ENCODE measurements at regions not wholly inside any gene's neighbourhood (a gene's known extent, or its start where the extent isn't known, plus 50 kb on each side); places are given as distances from the start of the nearest gene placed in this dataset.

GRCh38 chr11:106378513-106379179 lies 301.2 kb downstream of the AASDHPPT start:
- Histone ChIP-seq H3K27ac (ENCODE audit: insufficient read depth, low read depth, low read length, poor library complexity, severe bottlenecking) (no peak overlapping the region), H3K27me3 (ENCODE audit: control insufficient read depth, insufficient read depth, low read length, poor library complexity, severe bottlenecking) (no peaks in the 10 kb centered on the region), H3K4me1 (ENCODE audit: control insufficient read depth, insufficient read depth, low read length) (peaks cover 4% of the 10 kb centered on the region), H3K36me3 (ENCODE audit: control insufficient read depth, insufficient read depth, low read length) (no peaks in the 10 kb centered on the region), H3K4me3 (ENCODE audit: insufficient read depth, low read depth, low read length) (no peak overlapping the region), H3K9me3 (ENCODE audit: control insufficient read depth, low read length) (no peaks in the 10 kb centered on the region)
- WGBS, 2 experiments = 54 to 69% methylated on average over 3 of the region's 3 CpGs

DNA sequence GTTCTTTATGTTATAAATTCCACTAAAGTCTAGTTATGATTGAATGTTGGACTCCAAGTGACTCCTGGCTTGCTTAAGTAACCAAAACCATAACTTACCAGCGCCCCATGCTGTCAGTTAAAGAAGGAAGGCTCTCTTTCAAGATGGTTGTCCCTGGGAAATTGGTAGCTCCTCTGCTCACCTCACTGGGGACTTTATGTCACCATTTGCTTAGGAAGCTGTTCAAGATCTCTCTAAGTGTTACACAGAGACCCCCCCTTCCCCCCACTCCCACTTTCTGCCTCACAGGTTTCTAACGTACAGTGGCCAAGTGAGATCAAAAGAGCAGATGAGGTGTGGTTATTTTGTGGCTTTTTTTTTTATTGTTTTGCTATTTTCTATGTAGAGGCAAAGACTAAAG lies 301.8 kb downstream of the AASDHPPT start:
- WGBS, 2 experiments = 100% methylated on average over 1 to 2 of the region's 2 CpGs
- Histone ChIP-seq H3K4me3 (ENCODE audit: insufficient read depth, low read depth, low read length) (no peak overlapping the region), H3K27me3 (ENCODE audit: control insufficient read depth, insufficient read depth, low read length, poor library complexity, severe bottlenecking) (no peaks in the 10 kb centered on the region), H3K4me1 (ENCODE audit: control insufficient read depth, insufficient read depth, low read length) (peaks cover 9% of the 10 kb centered on the region), H3K27ac (ENCODE audit: insufficient read depth, low read depth, low read length, poor library complexity, severe bottlenecking) (no peak overlapping the region), H3K36me3 (ENCODE audit: control insufficient read depth, insufficient read depth, low read length) (no peaks in the 10 kb centered on the region), H3K9me3 (ENCODE audit: control insufficient read depth, low read length) (no peaks in the 10 kb centered on the region)

GRCh38 chr11:106379712-106380111 lies 302.2 kb downstream of the AASDHPPT start:
- Histone ChIP-seq H3K4me1 (ENCODE audit: control insufficient read depth, insufficient read depth, low read length) (peaks cover 10% of the 10 kb centered on the region), H3K9me3 (ENCODE audit: control insufficient read depth, low read length) (no peaks in the 10 kb centered on the region), H3K36me3 (ENCODE audit: control insufficient read depth, insufficient read depth, low read length) (no peaks in the 10 kb centered on the region), H3K27ac (ENCODE audit: insufficient read depth, low read depth, low read length, poor library complexity, severe bottlenecking) (no peak overlapping the region), H3K4me3 (ENCODE audit: insufficient read depth, low read depth, low read length) (no peak overlapping the region), H3K27me3 (ENCODE audit: control insufficient read depth, insufficient read depth, low read length, poor library complexity, severe bottlenecking) (no peaks in the 10 kb centered on the region)
- 90 to 95% methylated on average over 1 of the region's 1 CpG for WGBS, 2 experiments

DNA sequence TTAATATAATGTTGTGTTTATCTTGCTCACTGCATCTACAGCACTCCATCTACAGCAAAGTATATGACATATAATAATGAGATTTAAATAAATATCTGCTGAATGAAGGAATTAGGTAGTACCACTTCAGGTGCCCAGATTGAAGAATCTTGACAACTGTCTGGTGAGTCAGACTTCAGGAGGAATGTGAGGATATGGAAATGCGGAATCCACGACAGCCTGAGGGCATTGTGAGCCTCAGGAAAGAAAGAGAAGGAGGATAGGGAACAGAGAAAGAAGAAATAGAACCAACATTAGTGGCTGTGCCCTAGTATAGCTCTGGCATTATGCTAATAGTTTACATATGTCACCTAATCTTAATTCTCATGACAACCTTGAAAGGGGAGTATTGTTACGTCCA lies 304.4 kb downstream of the AASDHPPT start:
- Histone ChIP-seq H3K27ac (ENCODE audit: insufficient read depth, low read depth, low read length, poor library complexity, severe bottlenecking) (no peak overlapping the region), H3K9me3 (ENCODE audit: control insufficient read depth, low read length) (no peaks in the 10 kb centered on the region), H3K4me3 (ENCODE audit: insufficient read depth, low read depth, low read length) (no peak overlapping the region), H3K4me1 (ENCODE audit: control insufficient read depth, insufficient read depth, low read length) (peaks cover 13% of the 10 kb centered on the region), H3K27me3 (ENCODE audit: control insufficient read depth, insufficient read depth, low read length, poor library complexity, severe bottlenecking) (no peaks in the 10 kb centered on the region), H3K36me3 (ENCODE audit: control insufficient read depth, insufficient read depth, low read length) (no peaks in the 10 kb centered on the region)
- WGBS, 2 experiments = 78 to 91% methylated on average over 2 to 3 of the region's 3 CpGs

DNA sequence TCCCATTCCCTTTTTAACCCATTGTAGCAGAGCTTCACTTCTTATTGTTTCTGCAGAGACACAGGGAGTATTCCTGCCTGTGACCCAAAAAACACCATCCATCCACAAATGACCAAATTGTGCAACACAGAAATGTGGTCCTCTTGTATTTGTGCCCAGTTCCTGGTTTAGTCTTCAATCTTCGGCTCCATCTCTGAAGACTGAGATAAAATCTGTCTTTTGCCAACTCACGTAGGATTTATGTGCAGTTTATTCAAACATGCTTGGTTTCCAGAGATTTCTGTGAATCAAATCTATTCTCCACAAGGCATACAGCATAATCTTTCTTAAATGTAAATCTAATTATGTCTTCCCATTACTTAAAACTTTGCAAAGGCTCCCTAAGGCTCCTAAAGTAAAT lies 307.0 kb downstream of the AASDHPPT start:
- peak overlapping the region; percentile 1 for H3K27ac ChIP-seq (ENCODE audit: insufficient read depth, low read depth, low read length, poor library complexity, severe bottlenecking)
- WGBS, 2 experiments = 81 to 93% methylated on average over 2 of the region's 2 CpGs

GRCh38 chr11:106386519-106386918 lies 309.1 kb downstream of the AASDHPPT start:
- H3K36me3 ChIP-seq (ENCODE audit: control insufficient read depth, insufficient read depth, low read length) = no peaks in the 10 kb centered on the region
- H3K27ac ChIP-seq (ENCODE audit: insufficient read depth, low read depth, low read length, poor library complexity, severe bottlenecking) = no peak overlapping the region
- H3K4me3 ChIP-seq (ENCODE audit: insufficient read depth, low read depth, low read length) = no peak overlapping the region
- WGBS, 2 experiments = 85 to 100% methylated on average over 2 of the region's 2 CpGs
- peaks cover 13% of the 10 kb centered on the region for H3K4me1 ChIP-seq (ENCODE audit: control insufficient read depth, insufficient read depth, low read length)
- H3K9me3 ChIP-seq (ENCODE audit: control insufficient read depth, low read length) = no peaks in the 10 kb centered on the region
- H3K27me3 ChIP-seq (ENCODE audit: control insufficient read depth, insufficient read depth, low read length, poor library complexity, severe bottlenecking) = no peaks in the 10 kb centered on the region

More for the DNA sequence above, 307.0 kb downstream of the AASDHPPT start:
- no peaks in the 10 kb centered on the region for H3K9me3 ChIP-seq (ENCODE audit: control insufficient read depth, low read length)
- H3K4me3 ChIP-seq (ENCODE audit: insufficient read depth, low read depth, low read length) = no peak overlapping the region
- no peaks in the 10 kb centered on the region for H3K27me3 ChIP-seq (ENCODE audit: control insufficient read depth, insufficient read depth, low read length, poor library complexity, severe bottlenecking)
- H3K4me1 ChIP-seq (ENCODE audit: control insufficient read depth, insufficient read depth, low read length) = peaks cover 13% of the 10 kb centered on the region
- H3K36me3 ChIP-seq (ENCODE audit: control insufficient read depth, insufficient read depth, low read length) = no peaks in the 10 kb centered on the region

- H3K4me3 ChIP-seq (ENCODE audit: insufficient read depth, low read depth, low read length) = no peak overlapping the region
- H3K27me3 ChIP-seq (ENCODE audit: control insufficient read depth, insufficient read depth, low read length, poor library complexity, severe bottlenecking) = no peaks in the 10 kb centered on the region
- H3K27ac ChIP-seq (ENCODE audit: insufficient read depth, low read depth, low read length, poor library complexity, severe bottlenecking) = no peak overlapping the region
- no peaks in the 10 kb centered on the region for H3K9me3 ChIP-seq (ENCODE audit: control insufficient read depth, low read length)
- no peaks in the 10 kb centered on the region for H3K36me3 ChIP-seq (ENCODE audit: control insufficient read depth, insufficient read depth, low read length)
- H3K4me1 ChIP-seq (ENCODE audit: control insufficient read depth, insufficient read depth, low read length) = peaks cover 5% of the 10 kb centered on the region
Observed at GRCh38 chr11:106389101-106389500, 311.6 kb downstream of the AASDHPPT start.

- Histone ChIP-seq H3K27ac (ENCODE audit: insufficient read depth, low read depth, low read length, poor library complexity, severe bottlenecking) (no peak overlapping the region), H3K4me3 (ENCODE audit: insufficient read depth, low read depth, low read length) (no peak overlapping the region), H3K4me1 (ENCODE audit: control insufficient read depth, insufficient read depth, low read length) (peaks cover under 1% of the 10 kb centered on the region), H3K36me3 (ENCODE audit: control insufficient read depth, insufficient read depth, low read length) (no peaks in the 10 kb centered on the region), H3K27me3 (ENCODE audit: control insufficient read depth, insufficient read depth, low read length, poor library complexity, severe bottlenecking) (no peaks in the 10 kb centered on the region), H3K9me3 (ENCODE audit: control insufficient read depth, low read length) (no peaks in the 10 kb centered on the region)
- 91 to 100% methylated on average over 3 of the region's 3 CpGs for WGBS, 2 experiments
Observed at GRCh38 chr11:106390078-106390477, 312.6 kb downstream of the AASDHPPT start.

DNA sequence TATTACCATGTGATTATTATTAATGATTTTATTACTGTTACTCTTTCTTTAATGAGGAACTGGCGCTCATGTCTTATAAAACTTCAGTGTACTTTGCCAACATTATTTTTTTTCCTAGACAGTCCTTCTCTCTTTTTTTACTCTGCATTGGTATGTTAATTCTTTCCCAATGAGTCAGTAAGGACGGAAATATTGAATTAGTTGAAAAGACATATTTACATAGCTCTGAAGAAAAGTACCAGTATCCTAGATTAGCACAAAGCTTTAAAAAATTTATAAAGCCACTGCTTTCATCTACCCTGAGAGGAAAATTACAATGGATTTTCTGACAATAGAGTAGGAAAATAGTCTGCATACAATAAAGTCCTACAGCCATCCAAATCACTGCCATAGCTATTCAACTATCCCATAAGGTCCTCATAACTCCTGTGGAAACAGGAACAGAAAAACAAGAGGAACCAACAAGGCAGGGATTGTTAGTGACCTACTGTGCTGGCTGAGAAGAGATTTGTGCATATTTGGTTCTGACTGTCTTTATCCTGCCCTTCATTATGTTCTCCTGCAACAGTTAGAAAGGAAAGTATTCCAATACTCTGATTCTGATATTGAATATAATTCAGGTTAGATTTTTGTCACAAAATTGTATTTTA lies 314.4 kb downstream of the AASDHPPT start:
- Histone ChIP-seq H3K27me3 (ENCODE audit: control insufficient read depth, insufficient read depth, low read length, poor library complexity, severe bottlenecking) (no peaks in the 10 kb centered on the region), H3K9me3 (ENCODE audit: control insufficient read depth, low read length) (no peaks in the 10 kb centered on the region), H3K27ac (ENCODE audit: insufficient read depth, low read depth, low read length, poor library complexity, severe bottlenecking) (no peak overlapping the region), H3K4me3 (ENCODE audit: insufficient read depth, low read depth, low read length) (no peak overlapping the region), H3K36me3 (ENCODE audit: control insufficient read depth, insufficient read depth, low read length) (no peaks in the 10 kb centered on the region), H3K4me1 (ENCODE audit: control insufficient read depth, insufficient read depth, low read length) (no peaks in the 10 kb centered on the region)
- 100% methylated on average over 1 of the region's 2 CpGs; no CpG with 5 or more reads in 1 of the 2 experiments for WGBS, 2 experiments

DNA sequence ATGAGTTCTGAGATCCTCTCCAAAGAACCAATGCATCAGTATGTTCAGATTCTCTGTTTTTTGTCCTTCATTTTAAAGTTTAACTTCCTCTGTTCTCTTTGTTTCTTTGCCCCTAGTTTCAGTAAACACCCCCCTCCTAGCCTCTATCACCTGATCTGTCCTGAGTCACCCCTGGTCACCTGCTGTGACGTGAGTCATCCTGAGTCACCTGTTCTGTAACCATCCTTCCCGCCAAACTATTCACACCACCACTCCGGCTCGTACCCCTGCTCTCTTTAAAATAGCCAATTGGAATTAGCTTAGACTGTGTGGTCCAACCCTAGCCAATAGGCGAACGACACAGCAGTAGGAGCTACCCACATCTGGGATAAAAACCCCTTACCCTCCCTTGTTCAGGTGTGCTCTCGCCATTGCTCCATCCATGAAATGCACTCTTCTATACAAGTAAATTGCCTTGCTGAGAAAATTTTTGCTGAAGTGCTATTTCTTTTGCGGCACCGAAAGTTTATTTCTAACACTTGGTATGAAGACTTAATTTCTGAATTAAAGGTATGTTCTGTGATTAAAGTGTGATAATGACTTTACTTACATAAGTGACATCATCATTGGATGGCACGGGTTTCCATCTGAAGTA lies 318.4 kb downstream of the AASDHPPT start:
- 92 to 100% methylated on average over 10 of the region's 10 CpGs for WGBS, 2 experiments
- Histone ChIP-seq H3K27me3 (ENCODE audit: control insufficient read depth, insufficient read depth, low read length, poor library complexity, severe bottlenecking) (no peaks in the 10 kb centered on the region), H3K27ac (ENCODE audit: insufficient read depth, low read depth, low read length, poor library complexity, severe bottlenecking) (no peak overlapping the region), H3K4me3 (ENCODE audit: insufficient read depth, low read depth, low read length) (no peak overlapping the region), H3K9me3 (ENCODE audit: control insufficient read depth, low read length) (no peaks in the 10 kb centered on the region), H3K36me3 (ENCODE audit: control insufficient read depth, insufficient read depth, low read length) (no peaks in the 10 kb centered on the region), H3K4me1 (ENCODE audit: control insufficient read depth, insufficient read depth, low read length) (peaks cover 7% of the 10 kb centered on the region)

Data from ectodermal cell (in vitro differentiated cells).